Omental fat pad (tissue), 3 donors: ENCODE measurements at regions not wholly inside any gene's neighbourhood (a gene's known extent, or its start where the extent isn't known, plus 50 kb on each side); places are given as distances from the start of the nearest gene placed in this dataset.
"Not testable (repeated sequence)": the region's sequence is repeated elsewhere in the genome, so short reads cannot be mapped to it uniquely, and the experiment has no call there.

Experiments used
- ATAC-seq: fragments of 150-250 bp; one replicate; pipeline ENCODE4 v1.9.1; 2016; ENCODE audit warnings: mild to moderate bottlenecking, moderate library complexity; ENCODE audit not compliant: low FRiP score
- DNase-seq: peaks from one replicate; pipeline ENCODE4 v3.0.0-alpha.2; 2019; ENCODE audit warnings: low spot score
- TF ChIP-seq, protein P1 (sequence below), 3 donors: fragments of 450-650 bp; IDR thresholded peaks; one replicate each; pipeline ENCODE4 v1.5.1; 2016 to 2017; ENCODE audit warnings: antibody characterized with exemption in 3 of 3, mild to moderate bottlenecking in 3 of 3, moderate library complexity in 2 of 3

DNA sequence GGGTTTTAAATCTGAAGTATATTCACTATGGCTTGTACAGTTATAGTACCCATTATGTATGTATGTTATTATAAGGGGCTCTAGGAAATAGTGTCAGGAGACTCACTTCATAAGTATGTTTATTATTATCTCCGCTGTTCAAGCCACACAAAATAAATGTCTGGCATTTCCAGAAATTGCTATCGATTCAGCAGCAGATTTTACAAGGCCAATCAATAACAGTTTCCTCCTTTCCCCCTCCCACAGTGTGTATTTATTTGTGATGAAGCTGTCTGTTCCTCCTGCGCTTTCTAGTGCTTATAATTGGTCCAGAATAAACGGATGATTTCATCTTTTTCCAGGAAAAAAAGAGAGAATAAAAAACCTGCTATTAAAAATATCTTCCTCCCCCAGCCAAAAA, 134.2 kb upstream of the LPP start:
- no peak for ATAC-seq
- TF ChIP-seq, protein P1, sequence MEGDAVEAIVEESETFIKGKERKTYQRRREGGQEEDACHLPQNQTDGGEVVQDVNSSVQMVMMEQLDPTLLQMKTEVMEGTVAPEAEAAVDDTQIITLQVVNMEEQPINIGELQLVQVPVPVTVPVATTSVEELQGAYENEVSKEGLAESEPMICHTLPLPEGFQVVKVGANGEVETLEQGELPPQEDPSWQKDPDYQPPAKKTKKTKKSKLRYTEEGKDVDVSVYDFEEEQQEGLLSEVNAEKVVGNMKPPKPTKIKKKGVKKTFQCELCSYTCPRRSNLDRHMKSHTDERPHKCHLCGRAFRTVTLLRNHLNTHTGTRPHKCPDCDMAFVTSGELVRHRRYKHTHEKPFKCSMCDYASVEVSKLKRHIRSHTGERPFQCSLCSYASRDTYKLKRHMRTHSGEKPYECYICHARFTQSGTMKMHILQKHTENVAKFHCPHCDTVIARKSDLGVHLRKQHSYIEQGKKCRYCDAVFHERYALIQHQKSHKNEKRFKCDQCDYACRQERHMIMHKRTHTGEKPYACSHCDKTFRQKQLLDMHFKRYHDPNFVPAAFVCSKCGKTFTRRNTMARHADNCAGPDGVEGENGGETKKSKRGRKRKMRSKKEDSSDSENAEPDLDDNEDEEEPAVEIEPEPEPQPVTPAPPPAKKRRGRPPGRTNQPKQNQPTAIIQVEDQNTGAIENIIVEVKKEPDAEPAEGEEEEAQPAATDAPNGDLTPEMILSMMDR (IDR thresholded peaks at IDR 0.05) = no peak
- DNase-seq = no peak

DNA sequence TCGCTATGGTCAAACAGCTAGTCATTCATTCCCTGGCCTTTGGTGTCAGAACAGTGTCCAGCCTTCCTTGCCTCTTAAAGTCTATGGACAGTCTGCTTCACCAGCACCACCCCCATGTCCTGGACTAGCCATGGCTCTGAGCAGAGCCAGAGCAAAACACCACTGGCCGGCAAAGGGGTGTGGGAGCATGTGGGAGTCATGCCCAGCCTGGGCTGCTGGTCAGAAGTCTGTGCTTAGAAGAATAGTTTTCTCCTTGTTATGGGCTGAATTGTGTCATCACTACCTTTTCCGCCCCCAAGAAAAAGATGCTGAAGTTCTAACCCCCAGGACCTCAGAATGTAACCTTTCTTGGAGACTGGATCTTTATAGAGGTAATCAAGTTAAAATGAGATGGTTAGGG, 132.9 kb upstream of the LPP start:
- DNase-seq = no peak

DNA sequence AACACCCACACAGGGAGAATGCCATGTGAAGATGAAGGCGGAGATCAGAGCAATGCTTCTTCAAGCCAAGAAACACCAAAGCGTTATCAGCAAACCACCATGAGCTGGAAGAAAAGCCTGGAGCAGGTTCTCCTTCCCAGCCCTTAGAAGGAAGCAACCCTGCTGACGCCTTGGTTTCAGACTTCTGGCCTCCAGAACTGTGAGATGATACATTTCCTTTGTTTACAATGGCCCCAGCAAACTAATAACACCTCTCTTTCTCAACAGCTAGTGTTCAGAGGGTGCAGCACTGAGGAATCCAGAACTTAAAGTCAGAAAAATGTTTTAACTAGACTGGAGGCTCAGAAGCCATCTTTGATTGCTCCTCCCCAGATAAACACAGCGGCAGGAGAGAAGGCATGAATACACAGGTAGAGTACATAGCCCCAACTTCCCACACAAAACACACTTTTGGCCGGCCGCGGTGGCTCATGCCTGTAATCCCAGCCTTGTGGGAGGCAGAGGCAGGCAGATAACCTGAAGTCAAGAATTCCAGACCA, 132.4 kb upstream of the LPP start:
- peak; percentile 71 for ATAC-seq
- DNase-seq = no peak
- TF ChIP-seq, protein P1 (IDR thresholded peaks at IDR 0.05) = no peak

More for the DNA sequence above, 132.9 kb upstream of the LPP start:
- ATAC-seq = peak; percentile 21
- TF ChIP-seq, protein P1 (IDR thresholded peaks at IDR 0.05) = no peak

DNA sequence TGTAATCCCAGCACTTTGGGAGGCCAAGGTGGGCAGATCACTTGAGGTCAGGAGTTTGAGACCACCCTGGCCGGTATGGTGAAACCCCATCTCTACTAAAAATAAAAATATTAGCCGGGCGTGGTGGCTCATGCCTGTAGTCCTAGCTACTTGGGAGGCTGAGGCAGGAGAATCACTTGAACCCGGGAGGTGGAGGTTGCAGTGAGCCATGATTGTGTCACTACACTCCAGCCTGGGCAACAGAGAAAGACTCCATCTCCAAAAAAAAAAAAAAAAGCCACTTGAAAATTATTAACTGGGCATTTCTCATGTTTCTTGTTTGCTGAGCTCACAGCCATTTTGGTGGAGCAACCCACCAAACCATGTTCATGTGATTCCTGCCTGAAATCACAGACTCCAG, 131.1 kb upstream of the LPP start:
- not testable (repeated sequence) for ATAC-seq

DNA sequence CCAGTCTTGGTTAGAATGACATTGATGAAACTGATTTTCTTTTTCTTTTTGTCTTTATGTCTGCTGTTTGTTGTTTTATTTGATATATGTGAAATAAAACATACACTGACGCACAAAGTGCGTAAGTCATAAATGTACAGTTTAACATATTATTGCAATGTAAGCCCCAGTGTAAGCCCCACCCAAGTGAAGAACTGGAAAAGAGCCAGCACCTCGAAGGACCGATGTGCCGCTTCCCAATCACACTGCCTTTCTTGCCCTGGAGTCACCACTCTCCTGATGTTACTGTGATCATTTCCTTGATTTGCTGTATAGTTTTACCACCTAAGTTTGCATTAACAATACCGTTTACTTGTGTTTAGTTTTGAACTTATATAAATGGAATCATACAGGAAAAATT, 128.4 kb upstream of the LPP start:
- TF ChIP-seq, protein P1 (IDR thresholded peaks at IDR 0.05) = no peak
- ATAC-seq (no peak), DNase-seq (no peak)

More for the DNA sequence above, 131.1 kb upstream of the LPP start:
- DNase-seq = not testable (repeated sequence)

DNA sequence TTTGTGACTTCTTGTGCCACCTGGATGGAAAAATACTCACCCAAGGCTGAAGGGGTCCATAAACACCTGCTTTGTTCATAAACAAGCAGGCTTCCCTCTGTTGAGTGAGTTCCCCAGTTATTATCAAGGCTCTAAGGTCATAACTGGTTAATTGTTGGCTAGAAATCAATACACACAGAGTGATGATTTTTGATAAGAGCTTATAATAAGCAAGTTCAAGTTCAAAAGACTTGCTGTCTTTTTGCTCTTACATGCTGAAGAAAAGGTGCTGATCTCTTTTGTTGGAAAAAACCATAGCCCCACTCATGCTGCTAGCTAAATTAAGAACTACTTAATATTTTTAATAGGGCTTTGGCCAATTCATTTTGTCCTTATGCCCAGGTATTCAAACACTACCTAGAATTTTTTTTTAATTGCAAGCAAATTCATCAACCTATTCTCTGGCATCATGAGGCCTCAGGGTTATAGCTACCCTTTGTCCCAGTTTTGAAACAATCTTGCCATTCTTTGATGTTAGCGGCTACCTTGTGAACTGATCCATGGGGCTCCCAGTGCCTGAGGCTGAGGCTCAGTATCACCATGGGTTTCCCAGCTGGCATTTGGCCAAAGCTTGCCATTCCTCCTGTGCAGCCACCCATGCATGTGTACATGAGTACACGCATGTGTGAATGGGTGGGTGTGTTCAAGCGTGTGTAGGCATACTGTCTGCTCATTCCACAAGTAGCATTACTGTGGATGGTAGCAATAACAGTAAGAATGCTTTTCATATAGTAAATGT, 127.6 kb upstream of the LPP start:
- no peak for DNase-seq
- no peak for ATAC-seq
- TF ChIP-seq, protein P1 (IDR thresholded peaks at IDR 0.05) = no peak

DNA sequence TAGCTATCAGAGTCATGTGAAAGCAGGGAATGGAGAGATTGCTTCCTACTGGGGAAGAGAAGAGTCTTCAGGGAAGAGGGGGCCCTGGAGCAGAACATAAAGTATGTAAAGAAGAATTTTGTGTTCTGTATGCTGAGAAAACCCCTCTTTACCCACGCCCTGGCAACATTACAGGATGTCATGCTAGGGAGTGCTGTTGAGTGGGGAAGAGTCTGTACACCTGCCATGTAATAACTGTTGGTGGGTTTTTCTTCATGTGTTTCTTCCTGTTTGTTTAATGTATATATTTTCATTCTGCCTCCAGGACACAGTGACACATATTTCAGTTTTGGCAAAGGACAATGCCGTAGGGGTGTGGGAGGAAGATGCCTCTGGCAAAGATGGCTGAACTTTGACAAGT, 122.8 kb upstream of the LPP start:
- no peak for ATAC-seq
- TF ChIP-seq, protein P1 (IDR thresholded peaks at IDR 0.05) = no peak
- DNase-seq = no peak
